GM20431 (cell line): ENCODE measurements at regions not wholly inside any gene's neighbourhood (a gene's known extent, or its start where the extent isn't known, plus 50 kb on each side); places are given as distances from the start of the nearest gene placed in this dataset.

ENCODE experiments used
- in situ Hi-C: fragments of 300-500 bp; cut with MseI, MboI; formaldehyde crosslinking; loops from one replicate; pipeline ENCODE4 v1.15.0; 2020; ENCODE audit warnings: low sequenced_read_pairs; ENCODE audit not compliant: unreplicated experiment

- in situ Hi-C loops: no loop called here
Observed at GRCh38 chr12:76698966-76699365, 64.9 kb upstream of the ZDHHC17 start.

GRCh38 chr12:76701690-76702089, 62.2 kb upstream of the ZDHHC17 start:
- in situ Hi-C loops: no loop called here

- in situ Hi-C loops: no loop called here
Observed at GRCh38 chr12:76702946-76703345, 61.0 kb upstream of the ZDHHC17 start.

GRCh38 chr12:76704693-76705092, 59.2 kb upstream of the ZDHHC17 start:
- in situ Hi-C loops: no loop called here

- in situ Hi-C loops: no loop called here
Observed at GRCh38 chr12:76706101-76706500, 57.8 kb upstream of the ZDHHC17 start.

- in situ Hi-C loops: no loop called here
Observed at GRCh38 chr12:76706761-76707160, 57.2 kb upstream of the ZDHHC17 start.

GRCh38 chr12:76707772-76708171, 56.1 kb upstream of the ZDHHC17 start:
- in situ Hi-C loops: no loop called here

- in situ Hi-C loops: no loop called here
Observed at GRCh38 chr12:76708296-76708695, 55.6 kb upstream of the ZDHHC17 start.

- in situ Hi-C loops: no loop called here
Observed at GRCh38 chr12:76711241-76711640, 52.7 kb upstream of the ZDHHC17 start.

GRCh38 chr12:76713130-76713529, 50.8 kb upstream of the ZDHHC17 start:
- in situ Hi-C loops: no loop called here

- in situ Hi-C loops: no loop called here
Observed at GRCh38 chr12:76713986-76714385, 49.9 kb upstream of the ZDHHC17 start.
